ENCODE measurements at regions not wholly inside any gene's neighbourhood (a gene's known extent, or its start where the extent isn't known, plus 50 kb on each side); places are given as distances from the start of the nearest gene placed in this dataset.
A peak's percentile ranks its signal among the peaks of the same experiment; 100 is the strongest.

- no peaks in the 10 kb centered on the region for H4K20me1 ChIP-seq (ENCODE audit: insufficient read depth, poor library complexity, severe bottlenecking)
- H3K27me3 ChIP-seq, result no peaks in the 10 kb centered on the region
- H3K4me1 ChIP-seq (ENCODE audit: insufficient read depth), result no peaks in the 10 kb centered on the region
- no peaks in the 10 kb centered on the region for H3K36me3 ChIP-seq (replicated peaks; ENCODE audit: insufficient read depth, low read depth)
- no peak for DNase-seq (ENCODE audit: low spot score)
- no peaks in the 10 kb centered on the region for H3K79me2 ChIP-seq
- H3K27ac ChIP-seq, result no peak overlapping the region
- H3K9me2 ChIP-seq (replicated peaks; ENCODE audit: insufficient read depth), result no peaks in the 10 kb centered on the region
- H3K9me3 ChIP-seq (ENCODE audit: low read depth), result no peaks in the 10 kb centered on the region
- peak overlapping the region; percentile 65 for H3K4me2 ChIP-seq
- no peak overlapping the region for H2AFZ ChIP-seq
- TF ChIP-seq EZH2 (IDR thresholded peaks at IDR 0.05; ENCODE audit: borderline replicate concordance) (no peak), CTCF (IDR thresholded peaks at IDR 0.05; ENCODE audit: poor library complexity) (no peak), EZH2phosphoT487 (IDR thresholded peaks at IDR 0.05; ENCODE audit: low read depth, severe bottlenecking, unreplicated experiment) (no peak)
- 84% methylated on average over 8 of the region's 8 CpGs for WGBS (ENCODE audit: low lambda C conversion rate, missing lambda C conversion rate)
- H3K4me3 ChIP-seq, result no peak overlapping the region
These were observed 422.6 kb downstream of the QKI start for GRCh38 chr6:163836876-163837690.

GRCh38 chr6:163835439-163836171, 421.1 kb downstream of the QKI start:
- no peaks in the 10 kb centered on the region for H3K79me2 ChIP-seq
- H3K9me2 ChIP-seq (replicated peaks; ENCODE audit: insufficient read depth), result no peaks in the 10 kb centered on the region
- H3K9me3 ChIP-seq (ENCODE audit: low read depth), result no peaks in the 10 kb centered on the region
- H3K4me1 ChIP-seq (ENCODE audit: insufficient read depth), result no peaks in the 10 kb centered on the region
- no peak overlapping the region for H3K27ac ChIP-seq
- H3K4me2 ChIP-seq, result no peak overlapping the region
- H3K4me3 ChIP-seq, result no peak overlapping the region
- TF ChIP-seq EZH2 (IDR thresholded peaks at IDR 0.05; ENCODE audit: borderline replicate concordance) (no peak), CTCF (IDR thresholded peaks at IDR 0.05; ENCODE audit: poor library complexity) (no peak), EZH2phosphoT487 (IDR thresholded peaks at IDR 0.05; ENCODE audit: low read depth, severe bottlenecking, unreplicated experiment) (no peak)
- 92% methylated on average over 13 of the region's 13 CpGs for WGBS (ENCODE audit: low lambda C conversion rate, missing lambda C conversion rate)
- H2AFZ ChIP-seq, result no peak overlapping the region
- no peaks in the 10 kb centered on the region for H3K27me3 ChIP-seq
- H3K36me3 ChIP-seq (replicated peaks; ENCODE audit: insufficient read depth, low read depth), result no peaks in the 10 kb centered on the region
- DNase-seq (ENCODE audit: low spot score), result no peak
- no peaks in the 10 kb centered on the region for H4K20me1 ChIP-seq (ENCODE audit: insufficient read depth, poor library complexity, severe bottlenecking)

- no peaks in the 10 kb centered on the region for H4K20me1 ChIP-seq (ENCODE audit: insufficient read depth, poor library complexity, severe bottlenecking)
- no peaks in the 10 kb centered on the region for H3K27me3 ChIP-seq
- no peaks in the 10 kb centered on the region for H3K79me2 ChIP-seq
- H3K9me3 ChIP-seq (ENCODE audit: low read depth), result no peaks in the 10 kb centered on the region
- no peak for TF ChIP-seq CTCF (IDR thresholded peaks at IDR 0.05; ENCODE audit: poor library complexity)
- no peak for TF ChIP-seq EZH2 (IDR thresholded peaks at IDR 0.05; ENCODE audit: borderline replicate concordance)
- no peak overlapping the region for H3K4me3 ChIP-seq
- WGBS (ENCODE audit: low lambda C conversion rate, missing lambda C conversion rate), result 98% methylated on average over 20 of the region's 46 CpGs
- no peaks in the 10 kb centered on the region for H3K9me2 ChIP-seq (replicated peaks; ENCODE audit: insufficient read depth)
- H2AFZ ChIP-seq, result no peak overlapping the region
- H3K4me1 ChIP-seq (ENCODE audit: insufficient read depth), result no peaks in the 10 kb centered on the region
- H3K27ac ChIP-seq, result no peak overlapping the region
- no peak overlapping the region for H3K4me2 ChIP-seq
- DNase-seq (ENCODE audit: low spot score), result no peak
- no peaks in the 10 kb centered on the region for H3K36me3 ChIP-seq (replicated peaks; ENCODE audit: insufficient read depth, low read depth)
These were observed 419.9 kb downstream of the QKI start for GRCh38 chr6:163834226-163834970.
